HCT116 (cell line): ENCODE measurements at regions not wholly inside any gene's neighbourhood (a gene's known extent, or its start where the extent isn't known, plus 50 kb on each side); places are given as distances from the start of the nearest gene placed in this dataset.

Experiments
- ATAC-seq: fragments of 200-7000 bp; cut with Tn5 transposase; 2 replicates; pipeline ENCODE4 v1.9.1; 2020; ENCODE audit warnings: mild to moderate bottlenecking, moderate library complexity
- BruUV-seq: library from RNA; stranded (reverse); fragments of 400-500 nt; replicated peaks from 2 replicates; lab custom pipeline; 2021; lab: Mats Ljungman, UMichigan
- CTCF ChIA-PET: fragments of 300-600 bp; sonication (Branson Sonifier 250); formaldehyde crosslinking; loops from one replicate; lab custom pipeline; 2021; ENCODE audit warnings: antibody characterized with exemption; lab: Charles Lee
- POLR2A ChIA-PET: fragments of 300-600, 350-600 bp; sonication (Branson Sonifier 250); formaldehyde crosslinking; loops from one replicate; lab custom pipeline; 2021; ENCODE audit warnings: antibody characterized with exemption; lab: Charles Lee
- RAD21 ChIA-PET, 2 experiments: fragments of 300-600 bp; sonication (Branson Sonifier 250); formaldehyde crosslinking; loops; one replicate each; lab custom pipeline; 2023; ENCODE audit warnings: low total read pairs in 2 of 2; ENCODE audit not compliant: uncharacterized antibody in 2 of 2, unreplicated experiment in 2 of 2, low non-redundant PET in 1 of 2; lab: Charles Lee
- DNase-seq: peaks from one replicate; pipeline ENCODE4 v3.0.0-alpha.2; 2010; ENCODE audit warnings: low read depth, low spot score
- H2AFZ ChIP-seq: fragments of 200-600 bp; shearing (Covaris generic), sonication (generic); 2 replicates; pipeline ENCODE4 v1.6.1; 2017; ENCODE audit warnings: low read depth, mixed run types, mixed read lengths, antibody characterized with exemption, low read length; ENCODE audit not compliant: poor library complexity, severe bottlenecking
- H3K27ac ChIP-seq: 2 replicates; pipeline ENCODE4 v1.5.1; 2012; ENCODE audit warnings: low read depth, low read length
- H3K27me3 ChIP-seq: fragments of 200-600 bp; sonication (generic); 2 replicates; pipeline ENCODE4 v1.6.1; 2016; ENCODE audit warnings: mixed run types, low read length, mixed read lengths; ENCODE audit not compliant: insufficient read depth
- H3K36me3 ChIP-seq, 2 experiments: fragments of 200-500 bp in 1 of 2; fragments of 200-600 bp in 1 of 2; sonication (Bioruptor generic) in 1 of 2; sonication (generic) in 1 of 2; 2 replicates each; pipeline versions ENCODE4 v1.5.1 to v1.6.1; 2014 to 2016; ENCODE audit warnings: low read length in 2 of 2, inconsistent platforms in 1 of 2, mixed read lengths in 1 of 2, mixed run types in 1 of 2; ENCODE audit not compliant: insufficient read depth in 2 of 2, control insufficient read depth in 1 of 2
- H3K4me1 ChIP-seq, 2 experiments: fragments of 200-600 bp in 1 of 2; sonication (generic) in 1 of 2; 2 replicates each; pipeline versions ENCODE4 v1.5.1 to v1.6.1; 2012 to 2017; ENCODE audit warnings: low read length in 2 of 2, inconsistent platforms in 1 of 2, mild to moderate bottlenecking in 1 of 2, mixed read lengths in 1 of 2, mixed run types in 1 of 2, moderate library complexity in 1 of 2; ENCODE audit not compliant: insufficient read depth in 2 of 2, control insufficient read depth in 1 of 2
- H3K4me2 ChIP-seq: fragments of 200-600 bp; sonication (generic); 2 replicates; pipeline ENCODE4 v1.6.1; 2017; ENCODE audit warnings: mixed run types, low read length, mixed read lengths
- H3K4me3 ChIP-seq, 2 experiments: fragments of 200-600 bp in 1 of 2; sonication (generic) in 1 of 2; replicated peaks in 1 of 2; 2 replicates each; pipeline ENCODE4 v1.5.1; 2011 to 2016; ENCODE audit warnings: low read length in 2 of 2, control low read depth in 1 of 2, low read depth in 1 of 2, mild to moderate bottlenecking in 1 of 2, mixed read lengths in 1 of 2, mixed run types in 1 of 2
- H3K79me2 ChIP-seq: fragments of 200-600 bp; sonication (generic); 2 replicates; pipeline ENCODE4 v1.6.1; 2017; ENCODE audit warnings: mild to moderate bottlenecking, mixed run types, low read length, moderate library complexity, mixed read lengths; ENCODE audit not compliant: insufficient read depth
- H3K9ac ChIP-seq: fragments of 200-600 bp; sonication (generic); 2 replicates; pipeline ENCODE4 v1.6.1; 2016; ENCODE audit warnings: low read length, mixed read lengths
- H3K9me2 ChIP-seq: fragments of 200-600 bp; sonication (generic), shearing (Covaris generic); 2 replicates; pipeline ENCODE4 v1.6.1; 2017; ENCODE audit warnings: mixed run types, mild to moderate bottlenecking, moderate library complexity; ENCODE audit not compliant: insufficient read depth
- H3K9me3 ChIP-seq, 2 experiments: fragments of 200-500 bp in 1 of 2; fragments of 200-600 bp in 1 of 2; sonication (Bioruptor generic) in 1 of 2; sonication (generic) in 1 of 2; 2 replicates each; pipeline ENCODE4 v1.6.1; 2014 to 2017; ENCODE audit warnings: low read length in 2 of 2, mixed read lengths in 2 of 2, inconsistent platforms in 1 of 2, low read depth in 1 of 2, mild to moderate bottlenecking in 1 of 2, mixed run types in 1 of 2, moderate library complexity in 1 of 2; ENCODE audit not compliant: control insufficient read depth in 1 of 2, insufficient read depth in 1 of 2
- H4K20me1 ChIP-seq: fragments of 200-600 bp; sonication (generic), shearing (Covaris generic); 2 replicates; pipeline ENCODE4 v1.6.1; 2017; ENCODE audit warnings: mixed run types, mild to moderate bottlenecking, moderate library complexity; ENCODE audit not compliant: insufficient read depth
- ATF3 ChIP-seq: IDR thresholded peaks from 2 replicates; pipeline ENCODE4 v1.6.1; 2012
- CBX3 ChIP-seq: IDR thresholded peaks from 2 replicates; pipeline ENCODE4 v1.6.1; 2012; ENCODE audit warnings: low read depth
- EGR1 ChIP-seq: IDR thresholded peaks from 2 replicates; pipeline ENCODE4 v1.6.1; 2012; ENCODE audit warnings: low read depth
- FOSL1 ChIP-seq: IDR thresholded peaks from 2 replicates; pipeline ENCODE4 v1.6.1; 2012; ENCODE audit warnings: low read depth
- MAX ChIP-seq: IDR thresholded peaks from 2 replicates; pipeline ENCODE4 v1.6.1; 2012
- RAD21 ChIP-seq: IDR thresholded peaks from 2 replicates; pipeline ENCODE4 v1.6.1; 2012; ENCODE audit warnings: low read depth, mild to moderate bottlenecking
- SIN3A ChIP-seq: IDR thresholded peaks from 2 replicates; pipeline ENCODE4 v1.6.1; 2012; ENCODE audit warnings: low read depth
- YY1 ChIP-seq: IDR thresholded peaks from 2 replicates; pipeline ENCODE4 v1.6.1; 2011; ENCODE audit warnings: low read length, low read depth, moderate library complexity, mild to moderate bottlenecking; ENCODE audit not compliant: insufficient replicate concordance; ENCODE audit errors: extremely low read depth
- ZFX ChIP-seq: fragments of 450-650 bp; IDR thresholded peaks from 2 replicates; pipeline ENCODE4 v1.6.1; 2017
- intact Hi-C: fragments of 100-400 bp; cut with micrococcal nuclease; formaldehyde crosslinking; loops from 2 replicates; pipeline ENCODE4 v1.10.0; 2022
- TF ChIP-seq, protein P1 (sequence below): IDR thresholded peaks from 2 replicates; pipeline ENCODE4 v1.6.1; 2012; ENCODE audit warnings: low read depth

GRCh38 chr3:178103140-178103539 lies 433.1 kb upstream of the KCNMB2 start:
- RAD21 ChIA-PET: no interaction called here
- H3K4me1 ChIP-seq: no peaks in the 10 kb centered on the region
- no peaks in the 10 kb centered on the region for H3K27me3 ChIP-seq
- H3K9me2 ChIP-seq: no peaks in the 10 kb centered on the region
- no peaks in the 10 kb centered on the region for H3K36me3 ChIP-seq
- H3K9me3 ChIP-seq: no peaks in the 10 kb centered on the region
- no peaks in the 10 kb centered on the region for H3K79me2 ChIP-seq
- POLR2A ChIA-PET: no interaction called here
- no peak overlapping the region for H2AFZ ChIP-seq
- H3K9ac ChIP-seq: no peak overlapping the region
- no peak overlapping the region for H3K27ac ChIP-seq
- no peak for TF ChIP-seq ZFX
- no peak for TF ChIP-seq RAD21
- TF ChIP-seq, protein P1, sequence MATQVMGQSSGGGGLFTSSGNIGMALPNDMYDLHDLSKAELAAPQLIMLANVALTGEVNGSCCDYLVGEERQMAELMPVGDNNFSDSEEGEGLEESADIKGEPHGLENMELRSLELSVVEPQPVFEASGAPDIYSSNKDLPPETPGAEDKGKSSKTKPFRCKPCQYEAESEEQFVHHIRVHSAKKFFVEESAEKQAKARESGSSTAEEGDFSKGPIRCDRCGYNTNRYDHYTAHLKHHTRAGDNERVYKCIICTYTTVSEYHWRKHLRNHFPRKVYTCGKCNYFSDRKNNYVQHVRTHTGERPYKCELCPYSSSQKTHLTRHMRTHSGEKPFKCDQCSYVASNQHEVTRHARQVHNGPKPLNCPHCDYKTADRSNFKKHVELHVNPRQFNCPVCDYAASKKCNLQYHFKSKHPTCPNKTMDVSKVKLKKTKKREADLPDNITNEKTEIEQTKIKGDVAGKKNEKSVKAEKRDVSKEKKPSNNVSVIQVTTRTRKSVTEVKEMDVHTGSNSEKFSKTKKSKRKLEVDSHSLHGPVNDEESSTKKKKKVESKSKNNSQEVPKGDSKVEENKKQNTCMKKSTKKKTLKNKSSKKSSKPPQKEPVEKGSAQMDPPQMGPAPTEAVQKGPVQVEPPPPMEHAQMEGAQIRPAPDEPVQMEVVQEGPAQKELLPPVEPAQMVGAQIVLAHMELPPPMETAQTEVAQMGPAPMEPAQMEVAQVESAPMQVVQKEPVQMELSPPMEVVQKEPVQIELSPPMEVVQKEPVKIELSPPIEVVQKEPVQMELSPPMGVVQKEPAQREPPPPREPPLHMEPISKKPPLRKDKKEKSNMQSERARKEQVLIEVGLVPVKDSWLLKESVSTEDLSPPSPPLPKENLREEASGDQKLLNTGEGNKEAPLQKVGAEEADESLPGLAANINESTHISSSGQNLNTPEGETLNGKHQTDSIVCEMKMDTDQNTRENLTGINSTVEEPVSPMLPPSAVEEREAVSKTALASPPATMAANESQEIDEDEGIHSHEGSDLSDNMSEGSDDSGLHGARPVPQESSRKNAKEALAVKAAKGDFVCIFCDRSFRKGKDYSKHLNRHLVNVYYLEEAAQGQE: no peak
- TF ChIP-seq CBX3: no peak
- TF ChIP-seq FOSL1: no peak
- TF ChIP-seq YY1: no peak
- TF ChIP-seq SIN3A: no peak
- TF ChIP-seq EGR1: no peak
- no peak for TF ChIP-seq ATF3
- no peak for TF ChIP-seq MAX
- ATAC-seq (no peak), DNase-seq (no peak)
- H3K4me3 ChIP-seq: no peak overlapping the region
- CTCF ChIA-PET: no interaction called here
- intact Hi-C loops: no loop called here
- H3K4me2 ChIP-seq: no peak overlapping the region
- H4K20me1 ChIP-seq: no peaks in the 10 kb centered on the region
- BruUV-seq: no TSS peak
